GM13976 (cell line): ENCODE measurements at regions not wholly inside any gene's neighbourhood (a gene's known extent, or its start where the extent isn't known, plus 50 kb on each side); places are given as distances from the start of the nearest gene placed in this dataset.

Experiments used
- DNase-seq: peaks from one replicate; pipeline ENCODE4 v3.0.0; 2012; ENCODE audit warnings: low spot score
- CTCF ChIP-seq: IDR thresholded peaks from 2 replicates; pipeline ENCODE4 v1.5.1; 2012; ENCODE audit warnings: borderline replicate concordance, mild to moderate bottlenecking; ENCODE audit not compliant: insufficient read depth; ENCODE audit errors: extremely low read depth, missing control alignments, control extremely low read depth
- in situ Hi-C: fragments of 300-500 bp; cut with MboI; formaldehyde crosslinking; loops from one replicate; pipeline ENCODE4 v1.12.0; 2022; ENCODE audit warnings: low sequenced_read_pairs, mixed read lengths, inconsistent platforms; ENCODE audit not compliant: unreplicated experiment

- no peak for TF ChIP-seq CTCF
- no peak for DNase-seq
- in situ Hi-C loops: no loop called here
Observed at GRCh38 chr16:63038397-63039106, 1002.3 kb upstream of the CDH8 start.

GRCh38 chr16:63037761-63038396 lies 1001.6 kb upstream of the CDH8 start:
- DNase-seq: no peak
- in situ Hi-C loops: no loop called here
- no peak for TF ChIP-seq CTCF

GRCh38 chr16:63018581-63019223 lies 982.5 kb upstream of the CDH8 start:
- in situ Hi-C loops: no loop called here
- DNase-seq: no peak
- no peak for TF ChIP-seq CTCF

GRCh38 chr16:63008688-63009087 lies 972.5 kb upstream of the CDH8 start:
- no peak for DNase-seq
- in situ Hi-C loops: no loop called here
- TF ChIP-seq CTCF: no peak

- no peak for TF ChIP-seq CTCF
- no peak for DNase-seq
- in situ Hi-C loops: no loop called here
Observed at GRCh38 chr16:63005356-63005755, 969.1 kb upstream of the CDH8 start.

GRCh38 chr16:62989480-62989879 lies 953.2 kb upstream of the CDH8 start:
- in situ Hi-C loops: no loop called here
- no peak for TF ChIP-seq CTCF
- DNase-seq: no peak
